ENCODE measurements at regions not wholly inside any gene's neighbourhood (a gene's known extent, or its start where the extent isn't known, plus 50 kb on each side); places are given as distances from the start of the nearest gene placed in this dataset.

- DNase-seq = no peak
These were observed 526.7 kb upstream of the CDH4 start for GRCh38 chr20:60725311-60725906.

- DNase-seq = no peak
These were observed 524.6 kb upstream of the CDH4 start for GRCh38 chr20:60727425-60727824.

- no peak for DNase-seq
These were observed 523.4 kb upstream of the CDH4 start for GRCh38 chr20:60728705-60729104.

GRCh38 chr20:60729135-60729900 lies 522.7 kb upstream of the CDH4 start:
- no peak for DNase-seq

- DNase-seq = no peak
These were observed 519.7 kb upstream of the CDH4 start for GRCh38 chr20:60732322-60732721.

GRCh38 chr20:60748086-60748485 lies 504.0 kb upstream of the CDH4 start:
- DNase-seq = no peak

- no peak for DNase-seq
These were observed 502.1 kb upstream of the CDH4 start for GRCh38 chr20:60749804-60750602.

GRCh38 chr20:60750909-60751308 lies 501.2 kb upstream of the CDH4 start:
- DNase-seq = no peak

- DNase-seq = no peak
These were observed 500.2 kb upstream of the CDH4 start for GRCh38 chr20:60751826-60752225.

GRCh38 chr20:60752741-60753420 lies 499.2 kb upstream of the CDH4 start:
- DNase-seq = no peak

- no peak for DNase-seq
These were observed 497.2 kb upstream of the CDH4 start for GRCh38 chr20:60754856-60755255.

- no peak for DNase-seq
These were observed 492.4 kb upstream of the CDH4 start for GRCh38 chr20:60759651-60760050.

- no peak for DNase-seq
These were observed 491.6 kb upstream of the CDH4 start for GRCh38 chr20:60760256-60761000.

- DNase-seq = no peak
These were observed 491.0 kb upstream of the CDH4 start for GRCh38 chr20:60761056-60761455.

GRCh38 chr20:60762386-60762785 lies 489.7 kb upstream of the CDH4 start:
- no peak for DNase-seq

GRCh38 chr20:60764328-60764727 lies 487.7 kb upstream of the CDH4 start:
- no peak for DNase-seq

GRCh38 chr20:60764771-60765170 lies 487.3 kb upstream of the CDH4 start:
- DNase-seq = no peak

- no peak for DNase-seq
These were observed 486.1 kb upstream of the CDH4 start for GRCh38 chr20:60765821-60766403.

GRCh38 chr20:60768216-60768615 lies 483.8 kb upstream of the CDH4 start:
- DNase-seq = no peak

- no peak for DNase-seq
These were observed 471.6 kb upstream of the CDH4 start for GRCh38 chr20:60780388-60781025.

- no peak for DNase-seq
These were observed 469.0 kb upstream of the CDH4 start for GRCh38 chr20:60782959-60783625.
